AG09309 (cell line): ENCODE measurements at regions not wholly inside any gene's neighbourhood (a gene's known extent, or its start where the extent isn't known, plus 50 kb on each side); places are given as distances from the start of the nearest gene placed in this dataset.

Source experiments
- DNase-seq: peaks from one replicate; pipeline ENCODE4 v3.0.0-alpha.2; 2010; ENCODE audit warnings: low read depth
- H3K4me3 ChIP-seq: 2 replicates; pipeline ENCODE4 v1.5.1; 2011; ENCODE audit warnings: mild to moderate bottlenecking, low read depth, low read length, moderate library complexity; ENCODE audit not compliant: control insufficient read depth
- CTCF ChIP-seq: IDR thresholded peaks from 2 replicates; pipeline ENCODE4 v1.5.1; 2011; ENCODE audit warnings: mild to moderate bottlenecking, low read depth, low read length, inconsistent platforms; ENCODE audit not compliant: insufficient read depth, control insufficient read depth; ENCODE audit errors: missing control alignments

DNA sequence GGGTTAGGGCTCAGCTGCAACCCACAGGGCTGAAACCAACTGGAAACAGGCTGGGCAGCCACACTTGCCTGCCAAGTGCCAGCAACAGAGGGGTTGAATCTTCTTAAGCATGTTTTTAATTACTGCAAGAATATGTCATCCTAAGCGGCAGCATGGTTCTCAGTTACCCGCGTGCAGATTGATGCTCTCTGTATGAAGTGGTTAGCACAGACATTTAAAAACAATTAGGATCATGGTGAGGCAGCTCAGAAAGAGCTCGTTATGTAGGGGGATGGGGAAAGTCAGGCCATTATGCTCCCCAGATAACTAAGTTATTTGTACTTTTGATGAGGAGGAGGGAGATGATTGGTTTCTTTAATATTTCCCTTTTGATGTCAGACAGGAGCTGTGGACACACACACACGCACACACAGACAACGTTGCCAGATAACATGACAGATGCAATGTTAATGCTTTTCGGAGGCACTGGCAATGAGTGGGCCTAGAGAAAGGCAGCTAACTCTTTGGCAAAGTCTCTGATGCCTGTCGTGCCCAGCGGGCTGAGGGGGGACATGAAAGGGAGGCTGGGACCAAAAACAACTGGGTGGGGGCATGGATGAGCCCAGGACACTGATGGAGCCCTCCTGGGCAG lies 389.7 kb downstream of the NXPE2 start:
- TF ChIP-seq CTCF, result no peak
- DNase-seq, result no peak
- H3K4me3 ChIP-seq, result no peak overlapping the region

DNA sequence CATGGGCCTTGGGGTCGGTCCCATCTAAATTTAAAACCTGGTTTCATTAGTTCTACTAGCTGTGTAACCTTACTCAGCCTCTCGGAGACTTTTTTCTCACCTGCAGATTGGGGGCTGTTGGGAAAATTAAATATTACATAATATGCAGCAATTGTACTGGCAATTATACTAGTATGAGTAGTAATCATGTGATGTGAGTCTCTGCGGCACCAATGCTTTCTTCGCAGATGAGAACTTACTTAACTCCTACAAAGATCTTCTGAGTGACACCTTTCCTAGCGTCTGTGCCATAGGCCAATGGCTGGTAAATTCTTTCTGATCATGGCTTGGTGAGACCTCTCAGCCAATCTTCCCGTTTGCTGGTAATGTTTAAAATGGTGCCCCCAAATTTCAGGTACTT lies 391.3 kb downstream of the NXPE2 start:
- no peak for DNase-seq
- no peak overlapping the region for H3K4me3 ChIP-seq
- TF ChIP-seq CTCF, result no peak

GRCh38 chr11:115075356-115075755 lies 397.0 kb downstream of the NXPE2 start:
- TF ChIP-seq CTCF, result no peak
- no peak for DNase-seq
- H3K4me3 ChIP-seq, result no peak overlapping the region

DNA sequence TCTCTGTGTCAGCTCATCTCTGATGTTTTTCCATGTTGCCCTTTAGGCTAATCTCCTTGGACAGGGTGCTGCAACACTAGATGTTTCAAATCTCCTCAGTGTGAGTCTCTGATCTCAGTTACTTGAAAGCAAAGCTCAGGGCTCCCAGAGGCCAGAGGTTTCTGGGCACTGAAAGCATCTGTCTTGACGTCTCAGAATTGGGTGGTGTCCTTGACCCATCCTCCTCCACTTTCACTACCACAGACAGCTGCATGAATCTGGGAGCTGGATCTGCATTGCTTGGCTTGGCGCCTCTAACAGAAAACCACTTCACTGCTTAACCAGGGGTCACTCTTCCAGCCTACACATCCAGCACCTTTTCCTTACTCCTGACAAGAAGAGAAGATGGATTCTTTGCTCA lies 399.4 kb downstream of the NXPE2 start:
- TF ChIP-seq CTCF, result no peak
- no peak for DNase-seq
- no peak overlapping the region for H3K4me3 ChIP-seq

GRCh38 chr11:115078461-115079438 lies 400.4 kb downstream of the NXPE2 start:
- no peak overlapping the region for H3K4me3 ChIP-seq
- no peak for DNase-seq
- TF ChIP-seq CTCF, result no peak

GRCh38 chr11:115080923-115081680 lies 402.8 kb downstream of the NXPE2 start:
- no peak overlapping the region for H3K4me3 ChIP-seq
- TF ChIP-seq CTCF, result no peak
- no peak for DNase-seq
